AG04450 (cell line): ENCODE measurements at regions not wholly inside any gene's neighbourhood (a gene's known extent, or its start where the extent isn't known, plus 50 kb on each side); places are given as distances from the start of the nearest gene placed in this dataset.
"Not testable (repeated sequence)": the region's sequence is repeated elsewhere in the genome, so short reads cannot be mapped to it uniquely, and the experiment has no call there.

ENCODE experiments used
- CTCF ChIA-PET: fragments of 300-600, 350-600 bp; formaldehyde crosslinking; extraction: SDS; loops from one replicate; lab custom pipeline; 2022; ENCODE audit warnings: antibody characterized with exemption, inconsistent platforms; lab: Charles Lee
- POLR2A ChIA-PET: fragments of 350-600 bp; formaldehyde crosslinking; extraction: SDS; loops from one replicate; lab custom pipeline; 2021; ENCODE audit warnings: antibody characterized with exemption, inconsistent platforms; lab: Yijun Ruan, JAX
- DNase-seq: peaks from one replicate; pipeline ENCODE4 v3.0.0-alpha.2; 2011; ENCODE audit warnings: low read depth, low spot score
- H3K27ac ChIP-seq: one replicate; pipeline ENCODE4 v1.5.1; 2012; ENCODE audit warnings: low read depth, low read length, control low read depth
- H3K27me3 ChIP-seq: one replicate; pipeline ENCODE4 v1.6.0; 2012; ENCODE audit warnings: low read length; ENCODE audit not compliant: control insufficient read depth, insufficient read depth
- H3K4me3 ChIP-seq: 2 replicates; pipeline ENCODE4 v1.5.1; 2011; ENCODE audit warnings: mild to moderate bottlenecking, low read depth, low read length, control low read depth
- H3K9me3 ChIP-seq: 2 replicates; pipeline ENCODE4 v1.5.1; 2012; ENCODE audit warnings: low read length; ENCODE audit not compliant: control insufficient read depth, insufficient read depth
- TF ChIP-seq, protein P1 (sequence below): IDR thresholded peaks from 2 replicates; pipeline ENCODE4 v1.5.1; 2011; ENCODE audit warnings: low read depth, low read length, control low read depth, inconsistent platforms

- Histone ChIP-seq H3K4me3 (no peak overlapping the region), H3K27ac (no peak overlapping the region), H3K27me3 (no peaks in the 10 kb centered on the region), H3K9me3 (no peaks in the 10 kb centered on the region)
- TF ChIP-seq, protein P1, sequence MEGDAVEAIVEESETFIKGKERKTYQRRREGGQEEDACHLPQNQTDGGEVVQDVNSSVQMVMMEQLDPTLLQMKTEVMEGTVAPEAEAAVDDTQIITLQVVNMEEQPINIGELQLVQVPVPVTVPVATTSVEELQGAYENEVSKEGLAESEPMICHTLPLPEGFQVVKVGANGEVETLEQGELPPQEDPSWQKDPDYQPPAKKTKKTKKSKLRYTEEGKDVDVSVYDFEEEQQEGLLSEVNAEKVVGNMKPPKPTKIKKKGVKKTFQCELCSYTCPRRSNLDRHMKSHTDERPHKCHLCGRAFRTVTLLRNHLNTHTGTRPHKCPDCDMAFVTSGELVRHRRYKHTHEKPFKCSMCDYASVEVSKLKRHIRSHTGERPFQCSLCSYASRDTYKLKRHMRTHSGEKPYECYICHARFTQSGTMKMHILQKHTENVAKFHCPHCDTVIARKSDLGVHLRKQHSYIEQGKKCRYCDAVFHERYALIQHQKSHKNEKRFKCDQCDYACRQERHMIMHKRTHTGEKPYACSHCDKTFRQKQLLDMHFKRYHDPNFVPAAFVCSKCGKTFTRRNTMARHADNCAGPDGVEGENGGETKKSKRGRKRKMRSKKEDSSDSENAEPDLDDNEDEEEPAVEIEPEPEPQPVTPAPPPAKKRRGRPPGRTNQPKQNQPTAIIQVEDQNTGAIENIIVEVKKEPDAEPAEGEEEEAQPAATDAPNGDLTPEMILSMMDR, result no peak
- no peak for DNase-seq
- ChIA-PET CTCF (no interaction called here), POLR2A (no interaction called here)
Observed at GRCh38 chr2:147006736-147007141, 838.1 kb upstream of the ACVR2A start.

- H3K27ac ChIP-seq, result no peak overlapping the region
- ChIA-PET CTCF (no interaction called here), POLR2A (no interaction called here)
- H3K27me3 ChIP-seq, result no peaks in the 10 kb centered on the region
- no peaks in the 10 kb centered on the region for H3K9me3 ChIP-seq
- DNase-seq, result no peak
- H3K4me3 ChIP-seq, result no peak overlapping the region
- TF ChIP-seq, protein P1, result no peak
Observed at GRCh38 chr2:147003081-147003480, 841.7 kb upstream of the ACVR2A start.

- ChIA-PET POLR2A (no interaction called here), CTCF (no interaction called here)
- H3K4me3 ChIP-seq, result no peak overlapping the region
- no peak for DNase-seq
- TF ChIP-seq, protein P1, result no peak
- no peaks in the 10 kb centered on the region for H3K9me3 ChIP-seq
- H3K27ac ChIP-seq, result no peak overlapping the region
- H3K27me3 ChIP-seq, result no peaks in the 10 kb centered on the region
Observed at GRCh38 chr2:147002256-147002655, 842.6 kb upstream of the ACVR2A start.

DNA sequence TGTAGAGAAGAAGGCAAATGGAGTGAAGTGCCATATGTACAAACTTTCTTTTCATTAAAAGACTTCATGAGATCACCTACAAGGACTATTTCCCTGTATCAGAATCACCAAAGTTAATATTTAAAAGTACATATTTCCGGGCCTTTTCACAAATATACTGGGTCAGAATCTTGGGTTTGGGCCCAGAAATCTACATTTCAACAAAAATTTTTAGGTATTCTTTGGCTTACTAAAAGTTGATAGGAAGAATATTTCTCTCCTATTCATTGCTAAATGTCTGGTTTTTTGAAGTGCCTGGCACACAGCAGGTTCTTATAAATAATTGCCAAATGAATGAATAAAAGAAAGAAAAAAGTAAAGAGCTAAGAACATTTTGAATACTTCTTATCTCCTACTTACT lies 843.8 kb upstream of the ACVR2A start:
- H3K27me3 ChIP-seq, result no peaks in the 10 kb centered on the region
- H3K4me3 ChIP-seq, result no peak overlapping the region
- ChIA-PET CTCF (no interaction called here), POLR2A (no interaction called here)
- TF ChIP-seq, protein P1, result no peak
- DNase-seq, result no peak
- H3K27ac ChIP-seq, result no peak overlapping the region
- no peaks in the 10 kb centered on the region for H3K9me3 ChIP-seq

GRCh38 chr2:147000151-147000550 lies 844.7 kb upstream of the ACVR2A start:
- H3K27ac ChIP-seq, DNase-seq, H3K9me3 ChIP-seq, H3K4me3 ChIP-seq, H3K27me3 ChIP-seq, POLR2A ChIA-PET, CTCF ChIA-PET: not testable (repeated sequence)

GRCh38 chr2:146997945-146998344 lies 846.9 kb upstream of the ACVR2A start:
- H3K9me3 ChIP-seq, result no peaks in the 10 kb centered on the region
- DNase-seq, result no peak
- H3K27ac ChIP-seq, result no peak overlapping the region
- H3K4me3 ChIP-seq, result no peak overlapping the region
- ChIA-PET CTCF (no interaction called here), POLR2A (no interaction called here)
- TF ChIP-seq, protein P1, result no peak
- no peaks in the 10 kb centered on the region for H3K27me3 ChIP-seq
